ENCODE measurements at regions not wholly inside any gene's neighbourhood (a gene's known extent, or its start where the extent isn't known, plus 50 kb on each side); places are given as distances from the start of the nearest gene placed in this dataset.

GRCh38 chr7:17027143-17027788 lies 145.5 kb upstream of the AGR3 start (continued):
- TF ChIP-seq REST (IDR thresholded peaks at IDR 0.05), result no peak

- Histone ChIP-seq H3K4me3 (no peak overlapping the region), H3K4me1 (no peaks in the 10 kb centered on the region), H3K27ac (no peak overlapping the region), H3K4me2 (no peak overlapping the region), H3K9me3 (no peaks in the 10 kb centered on the region)
- 94% methylated on average over 1 of the region's 1 CpG for WGBS (ENCODE audit: missing lambda C conversion rate)
- DNase-seq (ENCODE audit: low read depth in 1 of 2, low spot score in 1 of 2) (no peak), FAIRE-seq (no peak), ATAC-seq (no peak)
- TF ChIP-seq HMGXB4 (CRISPR knock-in tag; IDR thresholded peaks at IDR 0.05; ENCODE audit: borderline replicate concordance) (no peak), SREBF2 (IDR thresholded peaks at IDR 0.05) (no peak), E2F6 (IDR thresholded peaks at IDR 0.05; ENCODE audit: borderline replicate concordance, low read depth) (no peak), HES2 (IDR thresholded peaks at IDR 0.05) (no peak), PBX3 (IDR thresholded peaks at IDR 0.05) (no peak), ZSCAN20 (CRISPR knock-in tag; IDR thresholded peaks at IDR 0.05) (no peak), ZC3H11A (IDR thresholded peaks at IDR 0.05) (no peak)
- CTCF ChIA-PET, result interaction anchor here (0.9 to 1.0 kb wide), 3 partner anchors 12 to 53 kb away, joined by 3 to 5 read pairs (median 3); no protein-coding TSS in a partner anchor
- POLR2A ChIA-PET, result no interaction called here
These were observed 146.0 kb upstream of the AGR3 start for GRCh38 chr7:17027789-17028152.

GRCh38 chr7:17029150-17029549 lies 147.4 kb upstream of the AGR3 start:
- POLR2A ChIA-PET, result no interaction called here
- TF ChIP-seq ESRRA (IDR thresholded peaks at IDR 0.05; ENCODE audit: borderline replicate concordance, low read length), result no peak
- no peak for TF ChIP-seq MAZ (IDR thresholded peaks at IDR 0.05; ENCODE audit: borderline replicate concordance, low read depth, low read length)
- TF ChIP-seq MAX (IDR thresholded peaks at IDR 0.05), result no peak
- TF ChIP-seq ZNF302 (CRISPR knock-in tag; IDR thresholded peaks at IDR 0.05), result no peak
- TF ChIP-seq HOXA7 (CRISPR knock-in tag; IDR thresholded peaks at IDR 0.05), result no peak
- TF ChIP-seq RFX5 (IDR thresholded peaks at IDR 0.05), result no peak
- TF ChIP-seq JUN (IDR thresholded peaks at IDR 0.05), result no peak
- TF ChIP-seq NR3C1 (IDR thresholded peaks at IDR 0.05), result no peak
- TF ChIP-seq POLR2A (IDR thresholded peaks at IDR 0.05; ENCODE audit: low read length), result no peak
- no peak for TF ChIP-seq HES2 (IDR thresholded peaks at IDR 0.05)
- TF ChIP-seq CHD4 (IDR thresholded peaks at IDR 0.05; ENCODE audit: borderline replicate concordance), result no peak
- no peak for TF ChIP-seq CHD2 (IDR thresholded peaks at IDR 0.05; ENCODE audit: low read length, partially characterized antibody)
- TF ChIP-seq CTCF (IDR thresholded peaks at IDR 0.05), result no peak
- no peak for TF ChIP-seq EHMT2 (IDR thresholded peaks at IDR 0.05; ENCODE audit: low read depth)
- no peak for TF ChIP-seq CBX8 (IDR thresholded peaks at IDR 0.05)
- no peak for TF ChIP-seq SREBF2 (IDR thresholded peaks at IDR 0.05)
- TF ChIP-seq KDM5A (IDR thresholded peaks at IDR 0.05), result no peak
- no peak for TF ChIP-seq RNF2 (IDR thresholded peaks at IDR 0.05; ENCODE audit: borderline replicate concordance, low read depth)
- Histone ChIP-seq H3K4me3 (no peak overlapping the region), H3K4me2 (no peak overlapping the region), H3K4me1 (no peaks in the 10 kb centered on the region), H3K27ac (no peak overlapping the region), H3K9me3 (no peaks in the 10 kb centered on the region)
- 86% methylated on average over 3 of the region's 3 CpGs for WGBS (ENCODE audit: missing lambda C conversion rate)
- CTCF ChIA-PET, result interaction anchor here (1.8 kb wide), 1 partner anchor 46 kb away, joined by 4 read pairs; no protein-coding TSS in a partner anchor
- FAIRE-seq (no peak), ATAC-seq (no peak), DNase-seq (ENCODE audit: low read depth in 1 of 2, low spot score in 1 of 2) (no peak)
